ENCODE measurements at regions not wholly inside any gene's neighbourhood (a gene's known extent, or its start where the extent isn't known, plus 50 kb on each side); places are given as distances from the start of the nearest gene placed in this dataset.

GRCh38 chr1:79762461-79762860 lies 755.9 kb upstream of the ADGRL4 start:
- ChIA-PET CTCF (no interaction called here), POLR2A (no interaction called here)
- H3K4me3 Mint-ChIP-seq, result no peak overlapping the region
- no peak overlapping the region for H3K27ac Mint-ChIP-seq
- Histone ChIP-seq H3K4me3 (ENCODE audit: low read length) (no peak overlapping the region), H3K27me3 (ENCODE audit: control insufficient read depth in 1 of 2, insufficient read depth in 2 of 2, low read length in 2 of 2) (no peaks in the 10 kb centered on the region), H3K36me3 (ENCODE audit: insufficient read depth, low read length) (no peaks in the 10 kb centered on the region), H3K27ac (ENCODE audit: low read depth in 1 of 2, low read length in 2 of 2) (no peak overlapping the region), H3K4me1 (ENCODE audit: insufficient read depth, low read length) (no peaks in the 10 kb centered on the region), H3K9me3 (ENCODE audit: control insufficient read depth in 1 of 2, insufficient read depth in 1 of 2, low read length in 2 of 2) (no peaks in the 10 kb centered on the region)
- no peaks in the 10 kb centered on the region for H3K36me3 Mint-ChIP-seq (ENCODE audit: low read depth)
- no peaks in the 10 kb centered on the region for H3K27me3 Mint-ChIP-seq
- intact Hi-C loops (cut with DNase I, micrococcal nuclease), result no loop called here
- TF ChIP-seq, protein P1, sequence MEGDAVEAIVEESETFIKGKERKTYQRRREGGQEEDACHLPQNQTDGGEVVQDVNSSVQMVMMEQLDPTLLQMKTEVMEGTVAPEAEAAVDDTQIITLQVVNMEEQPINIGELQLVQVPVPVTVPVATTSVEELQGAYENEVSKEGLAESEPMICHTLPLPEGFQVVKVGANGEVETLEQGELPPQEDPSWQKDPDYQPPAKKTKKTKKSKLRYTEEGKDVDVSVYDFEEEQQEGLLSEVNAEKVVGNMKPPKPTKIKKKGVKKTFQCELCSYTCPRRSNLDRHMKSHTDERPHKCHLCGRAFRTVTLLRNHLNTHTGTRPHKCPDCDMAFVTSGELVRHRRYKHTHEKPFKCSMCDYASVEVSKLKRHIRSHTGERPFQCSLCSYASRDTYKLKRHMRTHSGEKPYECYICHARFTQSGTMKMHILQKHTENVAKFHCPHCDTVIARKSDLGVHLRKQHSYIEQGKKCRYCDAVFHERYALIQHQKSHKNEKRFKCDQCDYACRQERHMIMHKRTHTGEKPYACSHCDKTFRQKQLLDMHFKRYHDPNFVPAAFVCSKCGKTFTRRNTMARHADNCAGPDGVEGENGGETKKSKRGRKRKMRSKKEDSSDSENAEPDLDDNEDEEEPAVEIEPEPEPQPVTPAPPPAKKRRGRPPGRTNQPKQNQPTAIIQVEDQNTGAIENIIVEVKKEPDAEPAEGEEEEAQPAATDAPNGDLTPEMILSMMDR (IDR thresholded peaks at IDR 0.05), result no peak
- H3K9me3 Mint-ChIP-seq, result peaks cover 5% of the 10 kb centered on the region
- ATAC-seq (ENCODE audit: poor library complexity) (no peak), DNase-seq (no peak)
- H3K4me1 Mint-ChIP-seq (ENCODE audit: low read depth), result no peaks in the 10 kb centered on the region

DNA sequence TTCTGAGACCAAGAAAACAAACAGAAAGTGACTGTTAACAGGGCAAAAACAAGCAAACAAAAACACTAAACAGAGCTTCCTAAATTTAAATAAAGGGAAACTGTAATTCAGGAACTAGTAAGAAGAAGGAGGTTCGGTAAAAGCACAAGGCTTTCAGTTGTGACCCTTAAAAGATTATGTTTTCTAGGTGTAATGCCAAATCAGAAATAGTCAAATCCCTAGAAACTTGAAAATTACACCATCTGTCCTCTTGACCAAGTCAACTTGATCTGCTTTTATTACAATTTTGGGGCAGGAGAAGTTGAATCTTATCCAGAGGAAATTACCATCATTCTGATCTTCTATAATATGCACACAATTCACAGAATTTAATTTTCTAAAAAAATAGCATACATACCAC lies 754.0 kb upstream of the ADGRL4 start:
- TF ChIP-seq, protein P1 (IDR thresholded peaks at IDR 0.05), result no peak
- CTCF ChIA-PET, result no interaction called here
- POLR2A ChIA-PET, result no interaction called here
- H3K4me3 ChIP-seq (ENCODE audit: low read length), result no peak overlapping the region
- H3K4me1 ChIP-seq (ENCODE audit: insufficient read depth, low read length), result no peaks in the 10 kb centered on the region
- H3K27me3 Mint-ChIP-seq, result no peaks in the 10 kb centered on the region
- H3K4me3 Mint-ChIP-seq, result no peak overlapping the region
- DNase-seq (no peak), ATAC-seq (ENCODE audit: poor library complexity) (no peak)
- peaks cover 6% of the 10 kb centered on the region for H3K9me3 Mint-ChIP-seq
- no peaks in the 10 kb centered on the region for H3K9me3 ChIP-seq (ENCODE audit: control insufficient read depth in 1 of 2, insufficient read depth in 1 of 2, low read length in 2 of 2)
- H3K36me3 Mint-ChIP-seq (ENCODE audit: low read depth), result no peaks in the 10 kb centered on the region
- no peaks in the 10 kb centered on the region for H3K4me1 Mint-ChIP-seq (ENCODE audit: low read depth)
- no peak overlapping the region for H3K27ac ChIP-seq (ENCODE audit: low read depth in 1 of 2, low read length in 2 of 2)
- no peaks in the 10 kb centered on the region for H3K27me3 ChIP-seq (ENCODE audit: control insufficient read depth in 1 of 2, insufficient read depth in 2 of 2, low read length in 2 of 2)
- no peak overlapping the region for H3K27ac Mint-ChIP-seq
- intact Hi-C loops (cut with DNase I, micrococcal nuclease), result no loop called here
- H3K36me3 ChIP-seq (ENCODE audit: insufficient read depth, low read length), result no peaks in the 10 kb centered on the region

DNA sequence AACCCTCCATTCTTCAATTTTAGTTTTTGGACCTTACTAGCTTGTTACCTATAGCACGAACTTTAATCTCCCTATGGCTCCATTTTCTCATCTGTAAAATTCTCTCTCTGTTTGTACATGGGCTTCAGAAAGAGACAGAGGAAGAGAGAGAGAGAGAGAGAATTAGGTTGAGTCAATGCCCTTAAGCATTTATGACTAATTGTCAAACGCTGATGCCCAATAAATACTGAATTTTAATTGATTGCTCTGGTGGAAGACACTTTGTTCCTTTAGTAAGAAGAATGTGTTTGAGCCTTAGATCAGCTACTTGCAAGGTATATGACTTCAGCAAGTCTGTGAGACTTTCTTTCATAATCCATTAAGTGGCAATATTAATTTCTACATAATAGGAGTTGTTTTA lies 743.1 kb upstream of the ADGRL4 start:
- Histone ChIP-seq H3K9me3 (ENCODE audit: control insufficient read depth in 1 of 2, insufficient read depth in 1 of 2, low read length in 2 of 2) (peaks cover 0 to 4% of the 10 kb centered on the region in 2 experiments), H3K4me1 (ENCODE audit: insufficient read depth, low read length) (no peaks in the 10 kb centered on the region), H3K27me3 (ENCODE audit: control insufficient read depth in 1 of 2, insufficient read depth in 2 of 2, low read length in 2 of 2) (no peaks in the 10 kb centered on the region), H3K27ac (ENCODE audit: low read depth in 1 of 2, low read length in 2 of 2) (no peak overlapping the region), H3K4me3 (ENCODE audit: low read length) (no peak overlapping the region), H3K36me3 (ENCODE audit: insufficient read depth, low read length) (no peaks in the 10 kb centered on the region)
- Mint-ChIP-seq H3K4me1 (ENCODE audit: low read depth) (no peaks in the 10 kb centered on the region), H3K36me3 (ENCODE audit: low read depth) (no peaks in the 10 kb centered on the region), H3K9me3 (peaks cover 6% of the 10 kb centered on the region), H3K27me3 (no peaks in the 10 kb centered on the region), H3K4me3 (no peak overlapping the region), H3K27ac (no peak overlapping the region)
- no peak for DNase-seq
- TF ChIP-seq, protein P1 (IDR thresholded peaks at IDR 0.05), result no peak
- ChIA-PET CTCF (no interaction called here), POLR2A (no interaction called here)
- no peak for ATAC-seq (ENCODE audit: poor library complexity)
- intact Hi-C loops (cut with DNase I, micrococcal nuclease), result no loop called here
